Thoracic aorta (tissue), 2 donors: ENCODE measurements at regions not wholly inside any gene's neighbourhood (a gene's known extent, or its start where the extent isn't known, plus 50 kb on each side); places are given as distances from the start of the nearest gene placed in this dataset.

ENCODE experiments used
- ATAC-seq: fragments of 150-250 bp; one replicate; pipeline ENCODE4 v1.8.0; 2017; ENCODE audit warnings: low read depth; ENCODE audit not compliant: insufficient number of reproducible peaks, low FRiP score
- DNase-seq: peaks from one replicate; pipeline ENCODE4 v3.0.0-alpha.2; 2020; ENCODE audit warnings: low spot score
- H3K27ac ChIP-seq, 2 donors: fragments of 200-600 bp; sonication (generic); 1 replicate in 1 of 2; 2 replicates in 1 of 2; pipeline ENCODE4 v1.5.1; 2016; ENCODE audit warnings: mild to moderate bottlenecking in 2 of 2, moderate library complexity in 2 of 2
- H3K27me3 ChIP-seq: fragments of 200-600 bp; sonication (generic); replicated peaks from 2 replicates; pipeline ENCODE4 v1.6.0; 2016; ENCODE audit warnings: mild to moderate bottlenecking; ENCODE audit not compliant: insufficient read depth
- H3K36me3 ChIP-seq: fragments of 200-600 bp; sonication (generic); one replicate; pipeline ENCODE4 v1.5.1; 2016
- H3K4me1 ChIP-seq, 2 donors: fragments of 200-600 bp; sonication (generic); 1 replicate in 1 of 2; 2 replicates in 1 of 2; pipeline versions ENCODE4 v1.5.1 to v1.6.0; 2016; ENCODE audit warnings: low read depth in 2 of 2, mild to moderate bottlenecking in 1 of 2; ENCODE audit not compliant: control insufficient read depth in 1 of 2
- H3K4me3 ChIP-seq: fragments of 200-600 bp; sonication (generic); 2 replicates; pipeline ENCODE4 v1.5.1; 2016; ENCODE audit warnings: mild to moderate bottlenecking
- H3K9me3 ChIP-seq: fragments of 200-600 bp; sonication (generic); 2 replicates; pipeline ENCODE4 v1.5.1; 2016
- CTCF ChIP-seq: fragments of 200-600 bp; sonication (generic); IDR thresholded peaks from one replicate; pipeline ENCODE4 v1.5.1; 2019; ENCODE audit warnings: antibody characterized with exemption

- no peak overlapping the region for H3K27ac ChIP-seq
- no peak for TF ChIP-seq CTCF
These were observed 122.2 kb downstream of the ANXA5 start for GRCh38 chr4:121574618-121575017.

GRCh38 chr4:121567748-121568147 is 129.0 kb downstream of the ANXA5 start:
- DNase-seq (no peak), ATAC-seq (no peak)
- TF ChIP-seq CTCF: no peak
- no peaks in the 10 kb centered on the region for H3K9me3 ChIP-seq
- no peak overlapping the region for H3K27ac ChIP-seq
- no peaks in the 10 kb centered on the region for H3K27me3 ChIP-seq
- no peaks in the 10 kb centered on the region for H3K4me1 ChIP-seq
- no peaks in the 10 kb centered on the region for H3K36me3 ChIP-seq
- H3K4me3 ChIP-seq: no peak overlapping the region

More at GRCh38 chr4:121574618-121575017, 122.2 kb downstream of the ANXA5 start:
- DNase-seq (no peak), ATAC-seq (no peak)
- Histone ChIP-seq H3K36me3 (no peaks in the 10 kb centered on the region), H3K4me3 (no peak overlapping the region), H3K27me3 (no peaks in the 10 kb centered on the region), H3K4me1 (no peaks in the 10 kb centered on the region), H3K9me3 (no peaks in the 10 kb centered on the region)

- no peak overlapping the region for H3K4me3 ChIP-seq
These were observed 131.9 kb downstream of the ANXA5 start for GRCh38 chr4:121564840-121565375.

GRCh38 chr4:121562811-121563210 is 134.0 kb downstream of the ANXA5 start:
- Histone ChIP-seq H3K36me3 (no peaks in the 10 kb centered on the region), H3K27ac (no peak overlapping the region), H3K27me3 (no peaks in the 10 kb centered on the region), H3K4me1 (no peaks in the 10 kb centered on the region), H3K4me3 (no peak overlapping the region), H3K9me3 (no peaks in the 10 kb centered on the region)
- no peak for TF ChIP-seq CTCF
- ATAC-seq (no peak), DNase-seq (no peak)

More at GRCh38 chr4:121564840-121565375, 131.9 kb downstream of the ANXA5 start:
- H3K4me1 ChIP-seq: no peaks in the 10 kb centered on the region
- H3K27ac ChIP-seq: no peak overlapping the region
- H3K36me3 ChIP-seq: no peaks in the 10 kb centered on the region
- ATAC-seq (no peak), DNase-seq (no peak)
- H3K27me3 ChIP-seq: no peaks in the 10 kb centered on the region
- TF ChIP-seq CTCF: no peak
- H3K9me3 ChIP-seq: no peaks in the 10 kb centered on the region

- Histone ChIP-seq H3K27ac (no peak overlapping the region), H3K4me1 (no peaks in the 10 kb centered on the region), H3K9me3 (no peaks in the 10 kb centered on the region), H3K4me3 (no peak overlapping the region), H3K36me3 (no peaks in the 10 kb centered on the region), H3K27me3 (no peaks in the 10 kb centered on the region)
- no peak for ATAC-seq
- no peak for TF ChIP-seq CTCF
- no peak for DNase-seq
These were observed 141.3 kb downstream of the ANXA5 start for GRCh38 chr4:121555315-121556107.
